Astrocyte (in vitro differentiated cells and primary cell): ENCODE measurements at regions not wholly inside any gene's neighbourhood (a gene's known extent, or its start where the extent isn't known, plus 50 kb on each side); places are given as distances from the start of the nearest gene placed in this dataset.

Source experiments
- DNase-seq: peaks from one replicate; pipeline ENCODE4 v3.0.0-alpha.2; 2010; ENCODE audit warnings: low read depth
- FAIRE-seq: peaks from 2 replicates; lab custom pipeline; 2011; peaks lifted over from hg19 to GRCh38; lab: Jason Lieb, UNC
- H2AFZ ChIP-seq: 2 replicates; pipeline ENCODE4 v1.6.0; 2012; ENCODE audit warnings: low read depth, low read length, inconsistent platforms
- H3K27ac ChIP-seq: 2 replicates; pipeline ENCODE4 v1.5.1; 2011; ENCODE audit warnings: low read depth, low read length, inconsistent platforms
- H3K27me3 ChIP-seq: 2 replicates; pipeline ENCODE4 v1.6.0; 2011; ENCODE audit warnings: low read length, inconsistent platforms; ENCODE audit not compliant: insufficient read depth
- H3K36me3 ChIP-seq: 2 replicates; pipeline ENCODE4 v1.5.1; 2011; ENCODE audit warnings: low read length, inconsistent platforms; ENCODE audit not compliant: insufficient read depth
- H3K4me1 ChIP-seq: 2 replicates; pipeline ENCODE4 v1.5.1; 2011; ENCODE audit warnings: low read length, inconsistent platforms; ENCODE audit not compliant: insufficient read depth
- H3K4me2 ChIP-seq: 2 replicates; pipeline ENCODE4 v1.6.0; 2012; ENCODE audit warnings: low read length, inconsistent platforms
- H3K4me3 ChIP-seq: 2 replicates; pipeline ENCODE4 v1.5.1; 2011; ENCODE audit warnings: low read depth, mild to moderate bottlenecking, low read length, inconsistent platforms; ENCODE audit not compliant: insufficient read depth
- H3K79me2 ChIP-seq: 2 replicates; pipeline ENCODE4 v1.6.0; 2012; ENCODE audit warnings: mild to moderate bottlenecking, low read length, inconsistent platforms; ENCODE audit not compliant: insufficient read depth
- H3K9ac ChIP-seq: 2 replicates; pipeline ENCODE4 v1.6.0; 2012; ENCODE audit warnings: mild to moderate bottlenecking, low read length, inconsistent platforms
- H3K9me3 ChIP-seq: 2 replicates; pipeline ENCODE4 v1.5.1; 2012; ENCODE audit warnings: low read depth, mild to moderate bottlenecking, low read length, inconsistent platforms; ENCODE audit not compliant: insufficient read depth
- H4K20me1 ChIP-seq: 2 replicates; pipeline ENCODE4 v1.6.0; 2012; ENCODE audit warnings: low read length, inconsistent platforms; ENCODE audit not compliant: insufficient read depth
- H3K27ac Mint-ChIP-seq: one replicate; pipeline ENCODE4 v1.8.0; 2021; ENCODE audit warnings: mild to moderate bottlenecking, mixed read lengths; ENCODE audit not compliant: unreplicated experiment
- H3K27me3 Mint-ChIP-seq: one replicate; pipeline ENCODE4 v1.8.0; 2021; ENCODE audit warnings: low read depth, mixed read lengths; ENCODE audit not compliant: unreplicated experiment
- H3K36me3 Mint-ChIP-seq: one replicate; pipeline ENCODE4 v1.8.0; 2021; ENCODE audit warnings: low read depth, mixed read lengths; ENCODE audit not compliant: unreplicated experiment
- H3K4me1 Mint-ChIP-seq: one replicate; pipeline ENCODE4 v1.8.0; 2021; ENCODE audit warnings: low read depth, mixed read lengths; ENCODE audit not compliant: unreplicated experiment
- H3K4me3 Mint-ChIP-seq: one replicate; pipeline ENCODE4 v1.8.0; 2021; ENCODE audit warnings: mild to moderate bottlenecking, moderate library complexity, mixed read lengths; ENCODE audit not compliant: unreplicated experiment
- H3K9me3 Mint-ChIP-seq: one replicate; pipeline ENCODE4 v1.8.0; 2021; ENCODE audit warnings: mild to moderate bottlenecking, mixed read lengths; ENCODE audit not compliant: unreplicated experiment
- EZH2 ChIP-seq: IDR thresholded peaks from 2 replicates; pipeline ENCODE4 v1.6.1; 2012; ENCODE audit warnings: mild to moderate bottlenecking, low read length, inconsistent platforms; ENCODE audit not compliant: insufficient read depth
- TF ChIP-seq, protein P1 (sequence below): IDR thresholded peaks from 2 replicates; pipeline ENCODE4 v1.5.1; 2011; ENCODE audit warnings: low read depth, mild to moderate bottlenecking, inconsistent platforms, low read length, moderate library complexity; ENCODE audit not compliant: insufficient read depth

DNA sequence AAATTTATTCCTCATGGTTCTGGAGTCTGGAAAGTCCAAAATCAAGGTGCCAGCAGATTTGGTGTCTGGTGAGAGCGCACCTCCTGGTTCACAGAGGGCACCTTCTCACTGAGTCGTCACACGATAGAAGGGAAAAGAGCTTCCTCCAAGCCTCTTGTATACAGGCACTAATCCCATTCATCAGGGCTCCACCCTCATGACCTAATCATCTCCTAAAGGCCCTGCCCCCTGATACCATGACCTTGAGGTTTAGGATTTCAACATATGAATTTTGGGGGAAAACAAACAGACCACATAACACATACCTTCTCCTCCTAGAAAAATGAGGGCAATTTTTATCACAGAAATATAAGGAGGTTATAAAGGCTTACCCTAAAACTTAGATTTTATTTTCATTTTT lies 88.0 kb upstream of the NFIA start:
- H3K36me3 ChIP-seq: no peaks in the 10 kb centered on the region
- H3K36me3 Mint-ChIP-seq: no peaks in the 10 kb centered on the region
- DNase-seq (no peak), FAIRE-seq (no peak)
- H3K9me3 ChIP-seq: no peaks in the 10 kb centered on the region
- no peak overlapping the region for H3K4me2 ChIP-seq
- H3K27me3 Mint-ChIP-seq: no peaks in the 10 kb centered on the region
- H3K4me1 ChIP-seq: peaks cover 16% of the 10 kb centered on the region
- no peak overlapping the region for H3K27ac Mint-ChIP-seq
- no peak overlapping the region for H3K27ac ChIP-seq
- no peak overlapping the region for H3K4me3 Mint-ChIP-seq
- no peaks in the 10 kb centered on the region for H4K20me1 ChIP-seq
- H3K9ac ChIP-seq: no peak overlapping the region
- H3K9me3 Mint-ChIP-seq: peaks cover 3% of the 10 kb centered on the region
- TF ChIP-seq, protein P1, sequence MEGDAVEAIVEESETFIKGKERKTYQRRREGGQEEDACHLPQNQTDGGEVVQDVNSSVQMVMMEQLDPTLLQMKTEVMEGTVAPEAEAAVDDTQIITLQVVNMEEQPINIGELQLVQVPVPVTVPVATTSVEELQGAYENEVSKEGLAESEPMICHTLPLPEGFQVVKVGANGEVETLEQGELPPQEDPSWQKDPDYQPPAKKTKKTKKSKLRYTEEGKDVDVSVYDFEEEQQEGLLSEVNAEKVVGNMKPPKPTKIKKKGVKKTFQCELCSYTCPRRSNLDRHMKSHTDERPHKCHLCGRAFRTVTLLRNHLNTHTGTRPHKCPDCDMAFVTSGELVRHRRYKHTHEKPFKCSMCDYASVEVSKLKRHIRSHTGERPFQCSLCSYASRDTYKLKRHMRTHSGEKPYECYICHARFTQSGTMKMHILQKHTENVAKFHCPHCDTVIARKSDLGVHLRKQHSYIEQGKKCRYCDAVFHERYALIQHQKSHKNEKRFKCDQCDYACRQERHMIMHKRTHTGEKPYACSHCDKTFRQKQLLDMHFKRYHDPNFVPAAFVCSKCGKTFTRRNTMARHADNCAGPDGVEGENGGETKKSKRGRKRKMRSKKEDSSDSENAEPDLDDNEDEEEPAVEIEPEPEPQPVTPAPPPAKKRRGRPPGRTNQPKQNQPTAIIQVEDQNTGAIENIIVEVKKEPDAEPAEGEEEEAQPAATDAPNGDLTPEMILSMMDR: no peak
- TF ChIP-seq EZH2: no peak
- H3K79me2 ChIP-seq: no peaks in the 10 kb centered on the region
- H3K4me3 ChIP-seq: no peak overlapping the region
- H3K4me1 Mint-ChIP-seq: peaks cover 10% of the 10 kb centered on the region
- H3K27me3 ChIP-seq: peaks cover 2% of the 10 kb centered on the region
- no peak overlapping the region for H2AFZ ChIP-seq

DNA sequence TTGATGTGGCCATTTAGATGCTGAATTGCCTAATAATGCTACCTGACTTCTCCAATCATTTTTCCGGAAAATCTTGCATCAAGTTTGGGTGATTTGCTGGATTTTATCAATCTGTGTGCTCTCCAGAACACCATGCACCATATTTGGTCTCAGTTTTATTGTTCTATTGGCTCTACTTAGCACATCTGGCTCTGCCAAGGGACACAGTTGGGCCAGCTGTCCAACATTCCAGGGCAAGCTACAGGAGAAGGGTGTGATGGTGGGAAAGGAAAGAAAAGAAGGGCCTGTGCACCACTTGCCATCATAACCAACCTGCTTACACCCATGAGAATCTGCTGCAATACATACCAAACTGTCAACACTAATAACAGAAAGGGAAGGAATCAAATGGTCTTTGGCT lies 90.2 kb upstream of the NFIA start:
- H3K4me3 Mint-ChIP-seq: no peak overlapping the region
- TF ChIP-seq, protein P1: no peak
- TF ChIP-seq EZH2: no peak
- Histone ChIP-seq H3K9me3 (no peaks in the 10 kb centered on the region), H3K27me3 (peaks cover 2% of the 10 kb centered on the region), H3K4me2 (no peak overlapping the region), H3K4me3 (no peak overlapping the region), H3K27ac (no peak overlapping the region), H3K4me1 (peaks cover 28% of the 10 kb centered on the region), H3K36me3 (no peaks in the 10 kb centered on the region), H2AFZ (no peak overlapping the region), H3K9ac (no peak overlapping the region), H3K79me2 (no peaks in the 10 kb centered on the region), H4K20me1 (no peaks in the 10 kb centered on the region)
- H3K9me3 Mint-ChIP-seq: peaks cover 3% of the 10 kb centered on the region
- no peaks in the 10 kb centered on the region for H3K36me3 Mint-ChIP-seq
- no peak for FAIRE-seq
- H3K4me1 Mint-ChIP-seq: peaks cover 10% of the 10 kb centered on the region
- H3K27ac Mint-ChIP-seq: no peak overlapping the region
- no peaks in the 10 kb centered on the region for H3K27me3 Mint-ChIP-seq
- no peak for DNase-seq

DNA sequence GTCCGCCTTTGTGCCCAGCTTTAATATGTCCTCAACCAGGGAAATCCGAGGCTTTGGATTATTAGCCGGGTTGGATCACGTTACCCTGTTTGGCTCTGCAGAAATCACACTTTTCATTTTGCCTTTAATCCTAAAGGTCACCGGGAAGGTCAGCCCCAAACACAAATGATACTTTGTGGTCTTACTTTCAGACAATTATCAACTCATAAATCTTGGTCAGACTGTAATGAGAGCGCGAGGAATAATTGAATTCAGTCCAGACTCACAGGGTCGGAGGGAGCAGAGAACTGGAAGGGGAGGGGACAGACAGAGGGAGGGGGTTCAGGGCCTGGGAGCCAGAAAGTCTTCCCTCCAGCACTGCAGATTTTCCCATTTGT lies 91.7 kb upstream of the NFIA start:
- Mint-ChIP-seq H3K36me3 (no peaks in the 10 kb centered on the region), H3K27ac (no peak overlapping the region), H3K27me3 (no peaks in the 10 kb centered on the region), H3K4me1 (peaks cover 10% of the 10 kb centered on the region), H3K4me3 (no peak overlapping the region), H3K9me3 (peaks cover 3% of the 10 kb centered on the region)
- H3K27ac ChIP-seq: peak overlapping the region; percentile 58
- FAIRE-seq (no peak), DNase-seq (no peak)
- H4K20me1 ChIP-seq: no peaks in the 10 kb centered on the region
- peaks cover 28% of the 10 kb centered on the region for H3K4me1 ChIP-seq
- H2AFZ ChIP-seq: no peak overlapping the region
- H3K4me2 ChIP-seq: peak overlapping the region; percentile 74
- peak overlapping the region; percentile 3 for H3K4me3 ChIP-seq
- H3K27me3 ChIP-seq: no peaks in the 10 kb centered on the region
- TF ChIP-seq, protein P1: no peak
- no peak for TF ChIP-seq EZH2
- H3K9me3 ChIP-seq: no peaks in the 10 kb centered on the region
- no peaks in the 10 kb centered on the region for H3K79me2 ChIP-seq
- peak overlapping the region; percentile 31 for H3K9ac ChIP-seq
- no peaks in the 10 kb centered on the region for H3K36me3 ChIP-seq
